ENCODE measurements at regions not wholly inside any gene's neighbourhood (a gene's known extent, or its start where the extent isn't known, plus 50 kb on each side); places are given as distances from the start of the nearest gene placed in this dataset.

DNA sequence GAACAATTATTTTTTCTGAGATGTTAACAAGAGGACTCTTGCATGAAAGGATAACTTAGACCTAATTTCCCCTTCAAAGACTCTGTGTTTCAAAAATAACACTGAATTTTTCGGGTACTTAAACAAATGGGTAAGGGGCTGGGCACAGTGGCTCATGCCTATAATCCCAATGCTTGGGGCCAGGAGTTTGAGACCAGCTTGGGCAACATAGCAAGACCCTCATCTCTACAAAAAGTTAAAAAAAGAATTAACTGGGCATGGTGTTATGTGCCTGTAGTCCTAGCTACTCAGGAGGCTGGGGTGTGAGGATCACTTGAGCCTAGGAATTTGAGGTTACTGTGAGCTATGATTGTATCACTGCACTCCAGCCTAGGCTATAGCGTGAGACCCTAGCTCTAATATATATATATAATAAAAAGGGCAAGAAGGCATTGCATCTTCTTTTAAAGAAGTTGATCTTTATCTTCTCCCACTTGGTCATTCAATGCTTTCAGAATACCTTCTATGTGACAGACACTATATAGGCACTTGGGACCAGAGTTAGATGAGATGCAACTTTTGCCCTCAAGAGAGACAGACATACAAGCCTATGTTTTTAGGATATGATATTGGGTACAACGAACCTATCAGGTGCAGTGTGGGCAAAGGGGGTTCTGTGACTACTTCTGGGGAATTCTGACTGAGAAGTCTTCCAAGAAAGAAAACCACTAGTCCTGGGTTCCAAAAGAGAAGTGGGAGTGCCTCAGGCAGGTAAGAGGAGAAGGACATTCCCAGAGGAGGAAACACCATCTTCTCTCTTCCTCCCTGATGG lies 120.0 kb downstream of the MYCN start:
- no peaks in the 10 kb centered on the region for H3K27me3 Mint-ChIP-seq (ENCODE audit: unreplicated experiment)
- H3K4me1 Mint-ChIP-seq (ENCODE audit: unreplicated experiment) = peaks cover 5% of the 10 kb centered on the region
- peaks cover 12% of the 10 kb centered on the region for H3K36me3 Mint-ChIP-seq (ENCODE audit: low read depth, unreplicated experiment)
- H3K9me3 Mint-ChIP-seq (ENCODE audit: unreplicated experiment) = peaks cover 8% of the 10 kb centered on the region
- no peak overlapping the region for H3K27ac Mint-ChIP-seq (ENCODE audit: unreplicated experiment)
- no peak for DNase-seq (ENCODE audit: low spot score)
- no peak overlapping the region for H3K4me3 Mint-ChIP-seq (ENCODE audit: unreplicated experiment)
- TF ChIP-seq, protein P1, sequence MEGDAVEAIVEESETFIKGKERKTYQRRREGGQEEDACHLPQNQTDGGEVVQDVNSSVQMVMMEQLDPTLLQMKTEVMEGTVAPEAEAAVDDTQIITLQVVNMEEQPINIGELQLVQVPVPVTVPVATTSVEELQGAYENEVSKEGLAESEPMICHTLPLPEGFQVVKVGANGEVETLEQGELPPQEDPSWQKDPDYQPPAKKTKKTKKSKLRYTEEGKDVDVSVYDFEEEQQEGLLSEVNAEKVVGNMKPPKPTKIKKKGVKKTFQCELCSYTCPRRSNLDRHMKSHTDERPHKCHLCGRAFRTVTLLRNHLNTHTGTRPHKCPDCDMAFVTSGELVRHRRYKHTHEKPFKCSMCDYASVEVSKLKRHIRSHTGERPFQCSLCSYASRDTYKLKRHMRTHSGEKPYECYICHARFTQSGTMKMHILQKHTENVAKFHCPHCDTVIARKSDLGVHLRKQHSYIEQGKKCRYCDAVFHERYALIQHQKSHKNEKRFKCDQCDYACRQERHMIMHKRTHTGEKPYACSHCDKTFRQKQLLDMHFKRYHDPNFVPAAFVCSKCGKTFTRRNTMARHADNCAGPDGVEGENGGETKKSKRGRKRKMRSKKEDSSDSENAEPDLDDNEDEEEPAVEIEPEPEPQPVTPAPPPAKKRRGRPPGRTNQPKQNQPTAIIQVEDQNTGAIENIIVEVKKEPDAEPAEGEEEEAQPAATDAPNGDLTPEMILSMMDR (IDR thresholded peaks at IDR 0.05; ENCODE audit: unreplicated experiment) = no peak

DNA sequence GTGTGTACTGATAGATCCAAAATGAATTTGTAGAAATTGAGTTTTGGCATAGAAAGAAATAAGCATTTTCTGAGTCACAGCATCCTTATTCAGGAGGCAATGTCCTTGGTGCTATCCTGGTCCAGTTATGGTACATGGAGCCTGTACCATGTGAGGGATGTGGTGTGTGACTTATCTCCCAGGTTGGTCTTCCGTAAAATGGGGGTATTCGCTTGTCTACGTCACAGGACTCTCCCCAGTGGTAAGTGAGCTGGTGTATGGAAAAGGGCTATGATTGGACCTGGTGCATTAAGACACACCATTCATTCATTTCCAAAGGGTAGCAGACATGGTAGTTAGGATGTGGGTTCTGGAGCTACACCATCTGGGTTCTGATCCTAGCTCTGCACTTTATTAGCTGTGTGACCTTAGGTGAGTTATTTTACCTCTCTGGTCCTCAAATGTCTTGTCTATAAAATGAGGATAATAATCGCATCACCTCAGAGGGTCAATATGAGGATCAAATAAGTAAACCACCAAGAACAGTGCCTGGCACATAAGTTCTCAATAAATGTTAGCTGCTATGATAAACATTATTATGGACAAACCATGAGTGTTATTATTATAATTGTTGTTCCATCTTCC lies 119.2 kb downstream of the MYCN start:
- no peak overlapping the region for H3K27ac Mint-ChIP-seq (ENCODE audit: unreplicated experiment)
- peaks cover 8% of the 10 kb centered on the region for H3K9me3 Mint-ChIP-seq (ENCODE audit: unreplicated experiment)
- H3K4me3 Mint-ChIP-seq (ENCODE audit: unreplicated experiment) = no peak overlapping the region
- DNase-seq (ENCODE audit: low spot score) = no peak
- peaks cover 12% of the 10 kb centered on the region for H3K36me3 Mint-ChIP-seq (ENCODE audit: low read depth, unreplicated experiment)
- TF ChIP-seq, protein P1 (IDR thresholded peaks at IDR 0.05; ENCODE audit: unreplicated experiment) = no peak
- no peaks in the 10 kb centered on the region for H3K27me3 Mint-ChIP-seq (ENCODE audit: unreplicated experiment)
- peaks cover 5% of the 10 kb centered on the region for H3K4me1 Mint-ChIP-seq (ENCODE audit: unreplicated experiment)

DNA sequence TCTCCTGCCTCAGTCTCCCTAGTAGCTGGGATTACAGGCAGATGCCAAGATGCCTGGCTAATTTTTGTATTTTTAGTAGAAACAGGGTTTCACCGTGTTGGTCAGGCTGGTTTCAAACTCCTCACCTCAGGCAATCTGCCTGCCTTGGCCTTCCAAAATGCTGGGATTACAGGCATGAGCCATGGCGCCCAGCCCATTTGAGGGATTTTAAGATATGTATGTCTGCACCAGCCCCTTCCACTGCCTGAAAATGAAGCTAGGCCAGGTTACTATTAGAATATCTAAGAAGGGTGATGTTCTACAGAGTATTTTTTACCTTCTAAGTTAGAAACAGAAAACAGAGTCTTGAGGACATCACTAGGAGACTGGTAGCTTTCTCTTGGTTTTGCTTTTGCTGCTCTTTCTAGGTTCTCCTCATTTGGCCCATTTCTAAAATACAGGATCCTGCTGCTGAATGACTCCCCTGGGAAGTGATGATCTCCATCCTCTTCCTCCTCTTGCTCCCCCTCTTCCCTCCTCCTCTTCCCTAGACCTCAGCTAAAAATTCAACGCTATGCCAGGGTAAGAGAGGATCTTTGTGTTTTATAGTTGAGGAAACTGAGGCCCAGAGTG lies 118.5 kb downstream of the MYCN start:
- Mint-ChIP-seq H3K9me3 (ENCODE audit: unreplicated experiment) (peaks cover 4% of the 10 kb centered on the region), H3K4me3 (ENCODE audit: unreplicated experiment) (no peak overlapping the region), H3K27me3 (ENCODE audit: unreplicated experiment) (no peaks in the 10 kb centered on the region), H3K36me3 (ENCODE audit: low read depth, unreplicated experiment) (peaks cover 8% of the 10 kb centered on the region), H3K4me1 (ENCODE audit: unreplicated experiment) (peaks cover 5% of the 10 kb centered on the region), H3K27ac (ENCODE audit: unreplicated experiment) (no peak overlapping the region)
- no peak for DNase-seq (ENCODE audit: low spot score)
- TF ChIP-seq, protein P1 (IDR thresholded peaks at IDR 0.05; ENCODE audit: unreplicated experiment) = no peak

DNA sequence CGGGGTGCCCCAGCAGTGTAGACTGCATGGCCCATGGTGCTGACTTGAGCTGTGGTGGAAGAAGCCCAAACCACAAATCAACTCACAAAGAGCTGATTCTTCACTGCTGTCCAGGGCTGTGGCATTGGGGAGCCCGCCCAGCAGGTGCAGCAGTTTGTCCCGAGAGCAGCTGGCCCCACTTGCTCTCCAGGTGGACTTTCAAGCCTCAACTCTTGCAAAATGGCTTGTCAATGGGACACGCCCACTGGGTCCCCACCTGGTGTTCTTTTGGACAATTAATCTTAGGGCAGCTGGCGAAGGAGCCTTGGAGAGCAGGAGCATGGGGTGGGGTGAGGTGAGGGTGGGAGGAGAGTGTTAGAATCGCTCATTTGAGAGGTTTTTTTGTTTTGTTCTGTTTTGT lies 117.9 kb downstream of the MYCN start:
- H3K27ac Mint-ChIP-seq (ENCODE audit: unreplicated experiment) = no peak overlapping the region
- H3K36me3 Mint-ChIP-seq (ENCODE audit: low read depth, unreplicated experiment) = peaks cover 5% of the 10 kb centered on the region
- H3K4me1 Mint-ChIP-seq (ENCODE audit: unreplicated experiment) = peaks cover 5% of the 10 kb centered on the region

More for the DNA sequence above, 117.9 kb downstream of the MYCN start:
- no peak overlapping the region for H3K4me3 Mint-ChIP-seq (ENCODE audit: unreplicated experiment)
- no peaks in the 10 kb centered on the region for H3K27me3 Mint-ChIP-seq (ENCODE audit: unreplicated experiment)
- TF ChIP-seq, protein P1 (IDR thresholded peaks at IDR 0.05; ENCODE audit: unreplicated experiment) = no peak
- DNase-seq (ENCODE audit: low spot score) = no peak
- H3K9me3 Mint-ChIP-seq (ENCODE audit: unreplicated experiment) = no peaks in the 10 kb centered on the region

Measured in endothelial cell (in vitro differentiated cells).